Upper lobe of left lung (tissue), 6 donors: ENCODE measurements at regions not wholly inside any gene's neighbourhood (a gene's known extent, or its start where the extent isn't known, plus 50 kb on each side); places are given as distances from the start of the nearest gene placed in this dataset.

Experiments used
- ATAC-seq, 2 donors: fragments of 200-7000 bp; cut with Tn5 transposase; one replicate each; pipeline ENCODE4 v1.9.1; 2022; ENCODE audit warnings: mild to moderate bottlenecking in 2 of 2, moderate library complexity in 2 of 2; ENCODE audit not compliant: low FRiP score in 2 of 2
- DNase-seq, 2 donors: peaks; one replicate each; pipeline ENCODE4 v3.0.0-alpha.2; 2019 to 2020
- H3K27ac ChIP-seq, 4 donors: fragments of 200-600 bp; sonication (generic); one replicate each; pipeline ENCODE4 v1.5.1; 2016 to 2019
- H3K27me3 ChIP-seq, 4 donors: fragments of 200-600 bp; sonication (generic); one replicate each; pipeline ENCODE4 v1.5.1; 2017 to 2019
- H3K36me3 ChIP-seq, 4 donors: fragments of 200-600 bp; sonication (generic); one replicate each; pipeline ENCODE4 v1.5.1; 2016 to 2019
- H3K4me1 ChIP-seq, 4 donors: fragments of 200-600 bp; sonication (generic); one replicate each; pipeline ENCODE4 v1.5.1; 2018 to 2019
- H3K4me3 ChIP-seq, 4 donors: fragments of 200-600 bp; sonication (generic); one replicate each; pipeline ENCODE4 v1.5.1; 2017 to 2019; ENCODE audit warnings: mild to moderate bottlenecking in 2 of 4, moderate library complexity in 1 of 4
- H3K9me3 ChIP-seq, 4 donors: fragments of 200-600 bp; sonication (generic); one replicate each; pipeline ENCODE4 v1.5.1; 2018 to 2019
- EP300 ChIP-seq, 4 donors: sonication (generic); formaldehyde crosslinking; IDR thresholded peaks; one replicate each; pipeline ENCODE4 v1.5.1; 2017; ENCODE audit warnings: antibody characterized with exemption in 4 of 4, control low read depth in 2 of 4
- POLR2A ChIP-seq, 4 donors: fragments of 450-650 bp; IDR thresholded peaks; one replicate each; pipeline ENCODE4 v1.5.1; 2016 to 2017; ENCODE audit warnings: antibody characterized with exemption in 4 of 4, mild to moderate bottlenecking in 2 of 4
- POLR2AphosphoS5 ChIP-seq, 2 donors: sonication (generic); formaldehyde crosslinking; IDR thresholded peaks; one replicate each; pipeline ENCODE4 v1.5.1; 2017; ENCODE audit warnings: antibody characterized with exemption in 2 of 2
- WGBS, 2 donors: methylation state at CpG; one replicate each; pipeline ENCODE4 v1.1.5; 2017 to 2018; 5-methylcytosine and 5-hydroxymethylcytosine counted together
- TF ChIP-seq, protein P1 (sequence below), 6 experiments: fragments of 450-650 bp in 4 of 6; fragments of 200-600 bp in 2 of 6; sonication (generic) in 2 of 6; IDR thresholded peaks; one replicate each; pipeline ENCODE4 v1.5.1; 2016 to 2019; ENCODE audit warnings: antibody characterized with exemption in 6 of 6
- donor health status: DM: no; HTN: no; CAD: no; lungs with moderate emphysema.
- donor health status: DM: no; HTN: yes; CAD: no; lungs with severe emphysema.

DNA sequence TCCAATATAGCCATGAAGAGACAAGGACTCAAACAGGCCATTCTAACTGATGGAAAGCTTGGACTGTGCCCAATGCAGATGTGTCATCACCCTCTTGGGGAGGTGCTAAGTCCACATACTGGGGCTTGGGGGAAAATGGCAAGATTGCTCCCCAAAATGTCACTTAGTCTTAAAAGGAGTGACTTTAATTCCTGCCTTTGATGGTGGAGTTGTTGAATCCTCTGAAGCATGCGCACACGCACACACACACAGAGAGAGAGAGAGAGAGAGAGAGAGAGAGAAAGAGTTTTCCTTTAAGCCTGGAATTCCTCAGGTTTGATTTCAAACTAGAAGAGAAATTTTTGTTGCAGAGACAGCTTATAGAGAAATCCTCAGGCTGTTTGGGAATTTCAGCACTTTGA is 161.9 kb upstream of the GAS1 start:
- H3K27ac ChIP-seq: peak overlapping the region in 2 of 4 donors; percentile 25 to 27
- WGBS, 2 donors: 80 to 92% methylated on average over 2 of the region's 2 CpGs
- DNase-seq: no peak

DNA sequence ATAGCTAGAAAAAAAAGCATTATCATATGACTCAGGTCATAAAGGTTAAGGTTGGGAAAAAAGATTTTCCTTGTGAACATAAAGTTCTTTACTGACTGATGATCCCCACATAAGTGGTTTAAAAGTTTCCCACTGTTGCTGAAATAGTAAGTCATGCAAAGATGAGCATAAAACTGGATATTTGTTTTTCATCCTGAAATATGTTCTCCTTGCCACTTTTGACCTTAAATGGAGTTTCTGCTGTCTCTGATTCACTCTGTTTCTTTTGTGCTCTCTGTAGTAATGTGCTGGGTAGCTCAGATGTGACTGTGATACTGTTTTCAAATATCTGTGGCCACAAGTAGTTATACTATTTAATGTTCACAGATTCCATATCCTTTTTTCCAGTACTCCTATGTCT is 162.5 kb upstream of the GAS1 start:
- no peak overlapping the region for H3K4me3 ChIP-seq
- no peaks in the 10 kb centered on the region for H3K36me3 ChIP-seq
- no peak overlapping the region for H3K27ac ChIP-seq
- no peaks in the 10 kb centered on the region for H3K4me1 ChIP-seq
- DNase-seq: no peak
- TF ChIP-seq EP300 (IDR thresholded peaks at IDR 0.05): no peak
- TF ChIP-seq, protein P1, sequence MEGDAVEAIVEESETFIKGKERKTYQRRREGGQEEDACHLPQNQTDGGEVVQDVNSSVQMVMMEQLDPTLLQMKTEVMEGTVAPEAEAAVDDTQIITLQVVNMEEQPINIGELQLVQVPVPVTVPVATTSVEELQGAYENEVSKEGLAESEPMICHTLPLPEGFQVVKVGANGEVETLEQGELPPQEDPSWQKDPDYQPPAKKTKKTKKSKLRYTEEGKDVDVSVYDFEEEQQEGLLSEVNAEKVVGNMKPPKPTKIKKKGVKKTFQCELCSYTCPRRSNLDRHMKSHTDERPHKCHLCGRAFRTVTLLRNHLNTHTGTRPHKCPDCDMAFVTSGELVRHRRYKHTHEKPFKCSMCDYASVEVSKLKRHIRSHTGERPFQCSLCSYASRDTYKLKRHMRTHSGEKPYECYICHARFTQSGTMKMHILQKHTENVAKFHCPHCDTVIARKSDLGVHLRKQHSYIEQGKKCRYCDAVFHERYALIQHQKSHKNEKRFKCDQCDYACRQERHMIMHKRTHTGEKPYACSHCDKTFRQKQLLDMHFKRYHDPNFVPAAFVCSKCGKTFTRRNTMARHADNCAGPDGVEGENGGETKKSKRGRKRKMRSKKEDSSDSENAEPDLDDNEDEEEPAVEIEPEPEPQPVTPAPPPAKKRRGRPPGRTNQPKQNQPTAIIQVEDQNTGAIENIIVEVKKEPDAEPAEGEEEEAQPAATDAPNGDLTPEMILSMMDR (IDR thresholded peaks at IDR 0.05): no peak
- TF ChIP-seq POLR2A (IDR thresholded peaks at IDR 0.05): no peak
- no peak for TF ChIP-seq POLR2AphosphoS5 (IDR thresholded peaks at IDR 0.05)
- no peaks in the 10 kb centered on the region for H3K9me3 ChIP-seq
- no peak for ATAC-seq
- no peaks in the 10 kb centered on the region for H3K27me3 ChIP-seq

More for the DNA sequence above, 161.9 kb upstream of the GAS1 start:
- ATAC-seq: no peak
- Histone ChIP-seq H3K36me3 (no peaks in the 10 kb centered on the region), H3K27me3 (no peaks in the 10 kb centered on the region), H3K4me1 (no peaks in the 10 kb centered on the region), H3K4me3 (no peak overlapping the region), H3K9me3 (no peaks in the 10 kb centered on the region)
- no peak for TF ChIP-seq EP300 (IDR thresholded peaks at IDR 0.05)
- TF ChIP-seq POLR2A (IDR thresholded peaks at IDR 0.05): no peak
- TF ChIP-seq, protein P1 (IDR thresholded peaks at IDR 0.05): no peak
- no peak for TF ChIP-seq POLR2AphosphoS5 (IDR thresholded peaks at IDR 0.05)

- DNase-seq (no peak), ATAC-seq (no peak)
- no peaks in the 10 kb centered on the region for H3K9me3 ChIP-seq
- no peaks in the 10 kb centered on the region for H3K27me3 ChIP-seq
- TF ChIP-seq POLR2AphosphoS5 (IDR thresholded peaks at IDR 0.05): no peak
- TF ChIP-seq, protein P1 (IDR thresholded peaks at IDR 0.05): no peak
- TF ChIP-seq EP300 (IDR thresholded peaks at IDR 0.05): no peak
- no peak for TF ChIP-seq POLR2A (IDR thresholded peaks at IDR 0.05)
- no peaks in the 10 kb centered on the region for H3K36me3 ChIP-seq
- WGBS, 2 donors: 93 to 96% methylated on average over 7 of the region's 7 CpGs
- H3K4me3 ChIP-seq: no peak overlapping the region
- H3K4me1 ChIP-seq: no peaks in the 10 kb centered on the region
- no peak overlapping the region for H3K27ac ChIP-seq
Observed at GRCh38 chr9:87111010-87111409, 163.7 kb upstream of the GAS1 start.

DNA sequence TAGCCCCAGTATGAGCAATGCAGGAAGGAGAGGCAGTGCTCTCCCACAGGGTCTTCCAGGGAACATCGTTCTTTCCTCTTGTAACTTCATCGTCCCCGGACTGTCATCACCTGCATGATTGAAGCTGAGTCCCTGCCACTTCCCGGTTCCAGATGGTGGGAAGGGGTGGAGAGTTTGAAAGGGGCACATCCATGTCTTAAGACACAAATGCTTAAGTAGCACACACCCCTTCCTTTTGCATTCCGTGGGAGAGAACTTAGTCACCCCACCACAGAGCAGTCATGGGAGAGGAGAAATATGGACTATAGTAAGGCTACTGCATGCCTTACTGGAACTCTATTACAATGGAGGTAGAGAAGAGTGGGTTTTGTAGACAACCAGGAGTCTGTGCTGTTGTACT is 165.3 kb upstream of the GAS1 start:
- DNase-seq: no peak
- TF ChIP-seq POLR2A (IDR thresholded peaks at IDR 0.05): no peak
- ATAC-seq: no peak
- Histone ChIP-seq H3K27me3 (no peaks in the 10 kb centered on the region), H3K4me1 (no peaks in the 10 kb centered on the region), H3K36me3 (no peaks in the 10 kb centered on the region), H3K4me3 (no peak overlapping the region), H3K27ac (no peak overlapping the region), H3K9me3 (no peaks in the 10 kb centered on the region)
- WGBS, 2 donors: 86 to 93% methylated on average over 4 to 5 of the region's 5 CpGs

GRCh38 chr9:87113874-87114273 is 166.6 kb upstream of the GAS1 start:
- no peak overlapping the region for H3K27ac ChIP-seq
- no peak overlapping the region for H3K4me3 ChIP-seq
- no peak for ATAC-seq
- H3K36me3 ChIP-seq: no peaks in the 10 kb centered on the region
- H3K4me1 ChIP-seq: peaks cover 0 to 1% (median 0%) of the 10 kb centered on the region in 4 donors
- 86 to 91% methylated on average over 2 of the region's 2 CpGs for WGBS, 2 donors
- no peaks in the 10 kb centered on the region for H3K27me3 ChIP-seq
- DNase-seq: no peak
- no peak for TF ChIP-seq POLR2A (IDR thresholded peaks at IDR 0.05)
- TF ChIP-seq EP300 (IDR thresholded peaks at IDR 0.05): no peak
- TF ChIP-seq, protein P1 (IDR thresholded peaks at IDR 0.05): no peak
- no peak for TF ChIP-seq POLR2AphosphoS5 (IDR thresholded peaks at IDR 0.05)
- no peaks in the 10 kb centered on the region for H3K9me3 ChIP-seq
